GM19452 (cell line): ENCODE measurements at regions not wholly inside any gene's neighbourhood (a gene's known extent, or its start where the extent isn't known, plus 50 kb on each side); places are given as distances from the start of the nearest gene placed in this dataset.
"Not testable (repeated sequence)": the region's sequence is repeated elsewhere in the genome, so short reads cannot be mapped to it uniquely, and the experiment has no call there.

Experiments
- ATAC-seq: cut with Tn5 transposase; IDR thresholded peaks from one replicate; pipeline ENCODE4 v1.9.1; 2021; ENCODE audit not compliant: unreplicated experiment

- no peak for ATAC-seq
Observed at GRCh38 chr6:151671195-151671594, 136.3 kb upstream of the ESR1 start.

DNA sequence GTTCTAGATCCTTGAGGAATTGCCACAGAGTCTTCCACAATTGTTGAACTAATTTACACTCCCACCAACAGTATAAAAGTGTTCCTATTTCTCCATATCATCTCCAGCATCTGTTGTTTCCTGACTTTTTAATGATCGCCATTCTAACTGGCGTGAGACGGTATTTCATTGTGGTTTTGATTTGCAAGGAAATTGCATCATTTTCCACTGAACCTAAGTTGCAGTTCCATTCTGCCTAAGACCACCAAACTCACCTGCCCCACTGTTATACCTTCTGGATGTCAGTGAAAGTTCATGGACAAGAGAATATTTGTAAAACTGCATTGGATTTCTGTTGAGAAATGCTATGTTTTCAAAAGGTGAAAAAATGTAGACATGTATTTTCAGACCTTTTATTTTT lies 132.9 kb upstream of the ESR1 start:
- ATAC-seq: no peak

DNA sequence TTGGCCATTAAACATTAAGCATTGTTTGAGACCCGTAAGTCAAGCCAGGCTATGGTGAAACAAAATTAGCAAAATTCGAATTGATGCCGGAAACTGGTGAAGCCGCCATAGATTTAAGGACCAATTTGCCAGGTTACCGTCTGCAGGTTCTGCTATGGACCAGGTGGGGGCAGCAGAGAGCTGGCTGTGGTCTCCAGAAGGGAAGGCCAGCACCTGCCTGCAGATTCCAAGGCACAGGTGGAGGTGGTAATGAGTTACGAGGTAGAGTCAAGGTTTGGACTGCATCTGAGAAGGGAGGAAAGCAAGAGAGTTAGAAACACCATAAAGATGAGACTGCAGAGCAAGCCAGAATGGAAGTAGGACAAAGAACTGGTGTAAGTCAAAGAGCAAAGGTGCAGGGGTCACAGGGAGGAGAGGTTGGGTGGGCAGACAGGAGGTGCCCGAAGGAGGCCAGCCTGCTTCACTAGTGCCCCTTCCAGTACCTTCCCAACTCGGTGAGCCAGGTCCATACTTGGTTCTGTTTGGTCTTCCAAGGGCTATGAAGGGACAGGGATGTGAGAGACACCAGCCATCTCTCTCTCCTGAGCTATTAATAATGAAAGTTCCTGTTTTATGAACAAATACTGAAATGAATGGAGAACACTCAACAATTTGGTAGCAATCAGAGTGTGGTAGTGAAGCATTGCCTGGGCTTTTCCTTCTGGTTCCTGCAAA lies 131.6 kb upstream of the ESR1 start:
- peak; percentile 89 for ATAC-seq

- ATAC-seq: no peak
Observed at GRCh38 chr6:151676460-151676945, 131.0 kb upstream of the ESR1 start.

GRCh38 chr6:151677404-151677803 lies 130.1 kb upstream of the ESR1 start:
- ATAC-seq: no peak

DNA sequence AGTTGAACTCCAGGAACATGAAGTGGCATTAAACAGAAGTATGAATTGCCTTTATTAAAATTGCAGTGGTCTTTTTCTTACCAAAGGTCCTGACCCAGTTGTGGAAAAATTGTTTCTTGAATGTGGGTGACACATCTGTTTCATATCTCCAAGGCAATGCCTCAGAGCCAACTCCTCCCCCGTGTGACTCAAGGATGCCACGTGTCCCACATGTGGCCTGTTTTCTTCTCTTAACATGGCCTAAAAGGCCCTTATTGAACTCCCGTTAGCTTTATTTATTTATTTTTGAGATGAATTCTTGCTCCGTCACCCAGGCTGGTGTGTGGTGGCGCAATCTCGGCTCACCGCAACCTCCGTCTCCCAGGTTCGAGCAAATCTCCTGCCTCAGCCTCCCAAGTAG lies 128.4 kb upstream of the ESR1 start:
- ATAC-seq: no peak

- ATAC-seq: no peak
Observed at GRCh38 chr6:151679941-151680340, 127.5 kb upstream of the ESR1 start.

DNA sequence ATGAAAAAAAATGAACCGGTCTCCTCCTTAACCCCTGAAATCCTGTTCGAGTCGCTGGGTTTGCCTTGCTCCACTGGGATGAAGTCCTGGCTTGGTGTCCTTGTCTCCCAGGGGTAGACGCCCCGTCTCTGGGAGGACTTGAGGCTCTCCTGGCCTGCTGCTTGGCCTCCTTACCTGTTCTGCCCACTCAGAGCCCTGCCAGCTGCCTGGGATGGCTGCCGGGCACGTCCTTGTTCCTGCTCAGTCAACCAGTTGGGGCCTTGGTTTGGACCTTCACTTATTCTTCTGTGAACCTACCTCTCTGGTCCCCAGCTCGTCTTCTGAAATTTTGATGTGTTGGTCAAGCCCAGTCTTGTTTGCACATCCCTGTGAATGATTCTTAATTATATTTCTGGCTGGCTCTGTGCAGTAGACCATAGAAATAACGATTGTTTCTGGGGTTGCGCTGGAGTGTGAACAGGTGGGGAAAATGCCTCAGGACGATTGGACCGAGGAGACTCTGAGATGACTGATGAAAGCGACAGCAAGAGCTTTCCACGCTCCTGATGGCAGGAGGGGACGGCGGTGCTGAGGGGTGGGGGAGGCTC lies 126.5 kb upstream of the ESR1 start:
- no peak for ATAC-seq

DNA sequence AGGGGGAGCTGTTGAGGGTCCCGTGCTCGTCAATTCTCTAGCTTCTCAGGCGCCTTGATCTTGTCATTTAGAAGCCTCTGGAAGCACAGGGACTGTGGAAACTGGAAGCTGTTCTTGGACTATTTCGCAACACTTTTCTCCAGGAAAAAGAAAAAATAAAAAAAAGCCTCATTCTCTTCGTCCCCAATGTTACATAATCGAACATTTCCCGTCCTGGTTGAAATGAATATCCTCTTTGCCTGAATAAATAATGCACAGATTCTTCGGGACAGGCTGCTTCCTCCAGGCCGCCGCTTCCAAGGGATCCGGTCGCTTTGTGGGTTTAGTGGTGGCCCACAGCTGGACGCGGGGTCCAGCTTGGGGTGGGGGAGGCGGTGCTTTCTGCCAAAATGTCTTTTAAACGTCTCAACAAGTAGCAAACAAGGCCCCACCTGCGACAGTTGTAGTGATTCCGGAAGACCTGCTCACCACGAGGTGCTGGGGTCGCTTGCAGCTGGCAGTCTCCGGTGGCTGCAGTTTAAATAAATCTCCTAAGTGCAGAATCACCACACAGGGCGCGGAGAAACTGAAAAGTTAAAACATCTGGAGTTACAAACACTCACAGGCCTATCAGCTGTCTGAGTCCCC lies 125.9 kb upstream of the ESR1 start:
- ATAC-seq: no peak

DNA sequence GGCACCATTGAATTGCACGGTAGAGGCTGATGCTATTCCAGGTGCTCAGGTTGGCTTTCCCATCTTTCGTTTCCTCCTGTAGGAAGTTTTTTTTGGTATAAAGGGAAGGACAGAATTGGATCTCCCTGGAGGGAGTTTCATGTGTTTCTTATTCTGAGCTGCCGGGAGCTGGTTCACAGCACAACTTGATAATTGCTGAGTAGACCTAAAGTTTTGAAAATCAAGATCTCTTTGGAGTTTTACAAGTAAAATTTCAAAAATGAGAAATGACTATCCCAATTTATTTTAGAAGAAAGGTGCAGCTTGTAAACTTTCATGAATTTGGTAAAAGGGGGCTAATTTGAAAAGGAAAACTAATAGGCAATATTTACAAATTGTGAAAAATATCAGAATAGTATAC lies 125.2 kb upstream of the ESR1 start:
- no peak for ATAC-seq

- no peak for ATAC-seq
Observed at GRCh38 chr6:151682922-151683321, 124.6 kb upstream of the ESR1 start.

DNA sequence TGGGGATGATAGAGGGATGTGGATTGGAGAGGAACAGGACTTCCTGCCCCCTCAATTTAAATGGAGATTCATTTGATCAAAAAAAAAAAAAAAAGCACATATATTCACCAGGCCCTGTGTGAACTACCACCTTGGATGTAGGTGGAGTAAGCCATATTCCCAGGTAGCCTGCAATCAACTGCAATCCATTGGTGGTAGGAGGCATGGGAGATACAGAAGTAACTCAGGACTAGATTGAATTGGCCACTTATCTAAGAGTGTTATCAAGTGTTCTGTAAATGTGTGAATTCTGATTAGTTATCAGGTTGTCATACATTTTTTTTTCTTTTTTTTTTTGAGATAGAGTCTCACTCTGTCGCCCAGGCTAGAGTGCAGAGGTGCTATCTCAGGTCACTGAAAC lies 124.1 kb upstream of the ESR1 start:
- ATAC-seq: no peak

DNA sequence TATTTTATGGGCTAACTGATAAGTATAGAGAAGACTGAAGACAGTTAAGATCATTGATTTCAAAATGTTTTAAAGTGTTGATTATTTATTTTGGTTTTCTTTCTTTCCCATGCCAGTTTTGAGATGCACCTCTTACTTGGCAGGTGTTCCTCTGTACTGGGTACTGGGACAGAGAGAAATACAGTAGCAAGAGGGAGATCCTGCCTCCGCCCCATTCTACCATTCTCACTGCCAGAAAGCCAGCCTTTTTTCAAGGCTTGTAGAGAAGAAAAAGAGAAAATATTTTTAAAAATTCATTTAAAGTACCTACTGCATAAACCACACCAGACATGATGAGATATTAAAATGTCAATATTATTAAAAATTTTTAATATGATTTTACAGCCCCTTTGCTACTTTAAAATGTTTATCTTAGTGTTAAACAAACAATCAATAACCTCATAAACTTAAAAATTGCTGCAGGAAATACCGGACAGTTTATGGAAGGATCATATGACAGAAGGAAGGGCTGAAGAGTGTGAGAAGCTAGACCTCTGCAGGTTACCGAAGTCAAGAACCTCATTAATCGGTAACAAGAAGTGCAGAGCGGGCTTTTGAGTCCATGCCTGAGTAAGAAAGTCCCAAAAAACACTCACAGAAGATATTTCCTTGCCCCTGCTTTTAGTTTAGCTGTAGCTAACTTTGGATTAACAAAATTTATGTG lies 117.8 kb upstream of the ESR1 start:
- ATAC-seq: no peak

DNA sequence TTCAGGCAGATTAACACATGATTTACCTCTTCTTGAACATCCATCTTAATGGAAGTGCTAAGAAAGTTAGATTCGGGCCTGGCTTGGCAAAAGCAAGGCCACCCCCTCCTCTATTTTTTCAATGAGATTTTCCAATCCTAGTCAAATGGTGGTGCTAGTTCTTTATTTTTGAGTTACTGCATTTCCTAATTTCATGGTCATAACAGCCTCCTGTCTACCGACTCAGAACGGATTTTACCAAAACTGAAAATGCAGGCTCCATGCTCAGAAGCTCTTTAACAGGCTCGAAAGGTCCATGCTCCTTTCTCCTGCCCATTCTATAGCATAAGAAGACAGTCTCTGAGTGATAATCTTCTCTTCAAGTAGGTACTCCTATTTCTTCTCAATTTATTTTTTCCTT lies 117.2 kb upstream of the ESR1 start:
- no peak for ATAC-seq

DNA sequence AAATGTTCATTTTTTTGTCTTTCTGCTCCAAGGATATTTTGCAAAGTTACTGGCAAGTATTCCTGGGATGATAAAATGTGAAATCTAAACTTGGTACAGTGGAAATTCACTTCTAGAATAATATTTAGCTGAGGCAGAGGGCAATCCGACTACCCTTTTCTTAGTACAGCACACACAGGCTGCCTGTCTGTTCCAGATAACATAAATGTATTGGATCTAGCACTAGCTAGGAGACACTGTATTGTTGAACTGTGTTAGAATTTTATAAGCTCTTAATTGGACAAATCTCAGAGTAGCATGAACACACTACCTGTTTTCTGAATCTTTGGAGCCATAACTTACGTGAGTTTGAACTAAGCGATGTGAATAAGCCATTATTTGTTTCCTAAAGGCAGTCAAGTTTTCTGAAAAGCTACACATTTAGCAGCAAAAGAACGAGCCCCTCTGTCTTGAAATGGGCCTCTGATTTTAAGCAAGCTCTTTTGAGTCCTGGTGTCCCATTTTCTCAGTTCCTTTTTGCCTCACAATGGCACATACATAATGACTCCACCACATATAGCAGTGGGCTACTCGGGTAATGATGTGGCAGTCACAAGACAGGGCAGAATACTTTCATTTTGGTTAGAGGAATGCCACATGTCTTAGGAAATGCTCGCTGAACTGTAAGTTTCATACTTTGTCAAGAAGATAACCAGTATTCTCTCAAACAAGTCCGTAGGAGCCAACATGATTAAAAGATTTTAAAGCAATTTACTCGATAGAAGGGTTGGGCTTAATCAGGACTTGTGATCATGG lies 116.5 kb upstream of the ESR1 start:
- ATAC-seq: peak; percentile 98

DNA sequence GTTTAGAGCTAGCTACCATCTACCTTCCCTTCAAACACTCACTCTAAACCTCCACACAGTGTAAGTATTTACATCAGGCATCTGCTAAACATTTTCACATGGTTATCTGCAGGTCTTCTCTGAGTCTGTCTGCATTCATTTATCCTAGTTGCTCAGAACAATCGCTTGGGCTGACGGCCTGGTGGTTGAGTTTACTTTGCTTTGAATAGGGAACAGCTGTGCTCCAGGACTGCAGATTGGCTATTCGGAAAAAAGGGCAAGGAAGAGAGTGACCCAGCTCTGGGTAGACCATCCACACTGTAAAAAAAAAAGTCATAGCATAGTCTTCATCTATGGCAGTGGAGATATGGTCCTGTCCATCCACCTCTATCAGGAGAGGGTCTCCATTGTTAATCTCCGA lies 115.3 kb upstream of the ESR1 start:
- no peak for ATAC-seq

GRCh38 chr6:151693366-151693765 lies 114.1 kb upstream of the ESR1 start:
- ATAC-seq: no peak

DNA sequence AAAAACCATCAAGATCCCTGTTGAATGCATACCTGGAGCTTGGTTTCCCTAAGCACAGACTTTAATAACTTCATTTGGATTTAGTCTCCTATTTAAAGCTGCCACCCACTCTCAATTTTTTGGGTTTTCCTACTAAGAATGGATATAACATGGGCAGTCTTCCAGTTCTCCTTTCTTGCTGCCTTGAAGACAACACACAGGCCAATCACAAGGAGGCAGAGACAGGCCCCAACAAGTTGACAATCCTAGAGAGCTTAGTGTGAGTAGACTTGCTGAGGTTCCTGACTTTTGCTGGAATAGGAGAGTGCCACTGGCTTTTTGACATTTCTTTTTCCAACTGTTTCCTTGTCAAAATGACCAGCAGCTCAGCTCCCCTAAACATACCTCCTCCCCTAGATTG lies 112.3 kb upstream of the ESR1 start:
- no peak for ATAC-seq

GRCh38 chr6:151696302-151696701 lies 111.2 kb upstream of the ESR1 start:
- not testable (repeated sequence) for ATAC-seq

- ATAC-seq: no peak
Observed at GRCh38 chr6:151698931-151699700, 108.4 kb upstream of the ESR1 start.
